Erythroblast (primary cell): ENCODE measurements at regions not wholly inside any gene's neighbourhood (a gene's known extent, or its start where the extent isn't known, plus 50 kb on each side); places are given as distances from the start of the nearest gene placed in this dataset.

ENCODE experiments used
- DNase-seq, 2 experiments: peaks; one replicate each; lab custom pipeline; 2025; lab: John Stamatoyannopoulos, UW
- GATA1 ChIP-seq: IDR thresholded peaks from 2 replicates; pipeline ENCODE4 v1.6.1; 2011; ENCODE audit warnings: low read depth, mild to moderate bottlenecking, control low read depth, low read length, moderate library complexity
- POLR2A ChIP-seq: IDR thresholded peaks from 2 replicates; pipeline ENCODE4 v1.6.1; 2011; ENCODE audit warnings: mild to moderate bottlenecking, low read length

- TF ChIP-seq POLR2A, result no peak
- TF ChIP-seq GATA1, result no peak
- DNase-seq, result no peak
Measured at GRCh38 chr13:107713314-107713713, 502.0 kb downstream of the LIG4 start.

- no peak for TF ChIP-seq GATA1
- no peak for TF ChIP-seq POLR2A
Measured at GRCh38 chr13:107712145-107712860, 503.0 kb downstream of the LIG4 start.

DNA sequence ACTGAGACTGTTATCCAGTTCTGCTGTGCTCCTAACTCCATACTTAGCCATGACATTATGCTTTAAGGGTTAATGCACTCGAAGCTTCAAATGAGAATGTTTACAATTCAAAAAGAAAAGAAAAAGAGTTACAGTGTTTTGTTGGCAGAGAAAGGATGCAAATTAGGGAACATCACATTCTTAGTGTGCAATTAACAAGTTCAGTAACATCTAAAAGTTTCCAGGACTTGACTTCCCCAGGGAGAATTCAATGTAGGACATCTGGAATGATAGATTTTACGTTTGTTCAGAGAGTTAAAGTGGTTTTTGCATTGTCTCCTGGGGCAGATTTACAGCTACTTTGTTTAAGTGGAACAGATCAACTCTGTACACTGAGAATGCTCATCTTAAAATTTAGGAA, 525.2 kb downstream of the LIG4 start:
- DNase-seq, result no peak
- TF ChIP-seq GATA1, result no peak

More at GRCh38 chr13:107712145-107712860, 503.0 kb downstream of the LIG4 start:
- no peak for DNase-seq

- TF ChIP-seq POLR2A (no peak), GATA1 (no peak)
- no peak for DNase-seq
Measured at GRCh38 chr13:107685876-107686275, 529.5 kb downstream of the LIG4 start.

- no peak for DNase-seq
- TF ChIP-seq GATA1 (no peak), POLR2A (no peak)
Measured at GRCh38 chr13:107681600-107681999, 533.7 kb downstream of the LIG4 start.

DNA sequence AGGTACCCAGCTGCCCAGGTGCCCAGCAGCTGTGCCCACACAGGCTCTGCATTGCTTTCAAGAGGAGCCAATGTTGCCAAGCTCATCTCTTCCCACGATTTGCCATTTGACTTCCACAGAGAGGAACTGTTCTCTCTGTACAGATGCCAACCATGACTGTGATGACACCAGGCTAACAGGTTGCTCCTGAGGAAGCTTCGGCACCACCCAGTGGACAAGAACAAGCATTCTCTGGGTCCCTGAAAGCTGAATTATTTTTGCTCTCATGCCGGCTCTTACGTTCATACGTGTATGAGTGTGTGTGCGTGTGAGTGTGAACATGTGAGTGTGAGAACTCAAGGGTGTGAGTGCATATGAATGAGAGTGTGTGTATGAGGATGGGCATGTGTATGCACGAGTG, 535.2 kb downstream of the LIG4 start:
- DNase-seq, result no peak
- TF ChIP-seq POLR2A (no peak), GATA1 (no peak)

DNA sequence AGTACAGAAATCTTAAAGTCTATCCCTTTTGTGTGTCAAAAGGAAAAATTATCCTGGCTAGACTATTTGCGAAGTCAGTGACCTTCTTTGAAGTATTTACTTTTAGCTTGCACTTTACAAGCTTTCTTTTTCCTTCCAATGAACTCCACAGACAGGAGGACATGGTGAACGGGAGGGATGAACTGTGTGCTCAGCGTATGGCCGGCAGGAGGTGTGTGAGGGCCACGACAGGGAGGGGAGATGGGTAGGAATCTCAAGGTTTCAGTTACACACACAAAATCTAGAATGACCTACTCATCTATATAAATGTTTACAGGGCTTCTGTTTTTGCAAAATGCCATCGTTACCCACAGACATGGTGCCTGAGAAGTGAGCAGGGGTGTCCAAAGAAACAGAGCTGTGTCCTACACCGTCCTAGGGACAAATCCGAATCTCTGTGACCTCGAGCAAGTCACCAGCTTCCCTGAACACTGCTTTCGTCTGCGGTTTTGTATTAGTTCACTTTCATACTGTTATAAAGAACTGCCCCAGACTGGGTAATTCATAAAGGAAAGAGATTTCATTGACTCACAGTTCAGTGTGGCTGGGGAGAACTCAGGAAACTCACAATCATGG, 537.2 kb downstream of the LIG4 start:
- no peak for DNase-seq

GRCh38 chr13:107675847-107676550, 539.3 kb downstream of the LIG4 start:
- TF ChIP-seq GATA1, result no peak
- no peak for TF ChIP-seq POLR2A
- no peak for DNase-seq

More for the DNA sequence above, 537.2 kb downstream of the LIG4 start:
- TF ChIP-seq POLR2A (no peak), GATA1 (no peak)

DNA sequence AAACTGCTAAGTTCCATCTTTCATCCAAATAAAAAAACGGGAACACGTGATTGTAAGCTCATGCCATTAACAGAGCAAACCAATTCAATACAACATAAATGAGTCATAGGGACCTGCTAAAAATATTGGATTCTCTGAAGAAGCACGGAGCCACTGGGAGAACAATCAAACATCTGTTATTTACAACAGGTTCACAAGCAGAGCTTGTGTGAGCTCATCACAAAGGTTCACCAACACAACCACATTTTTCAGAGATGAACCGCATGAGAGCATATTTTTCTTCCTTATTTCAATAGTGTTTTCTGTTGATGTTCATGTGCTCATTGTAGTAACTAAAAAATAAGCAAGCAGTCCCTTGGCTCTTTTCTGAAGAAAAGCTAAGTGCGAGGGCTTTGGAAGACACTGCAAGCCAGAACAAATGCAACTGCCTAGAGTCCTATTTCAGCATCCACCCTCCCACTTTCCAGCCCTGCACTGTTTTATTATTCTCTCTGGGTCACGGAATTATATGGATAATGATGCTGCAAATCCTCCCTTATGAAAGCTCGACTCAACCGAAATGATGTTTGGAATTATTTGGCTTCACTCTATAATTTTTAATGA, 545.8 kb downstream of the LIG4 start:
- DNase-seq, result no peak
- TF ChIP-seq POLR2A (no peak), GATA1 (no peak)

GRCh38 chr13:107665926-107666458, 549.3 kb downstream of the LIG4 start:
- DNase-seq, result no peak
- no peak for TF ChIP-seq GATA1
- no peak for TF ChIP-seq POLR2A

GRCh38 chr13:107650081-107650701, 565.1 kb downstream of the LIG4 start:
- TF ChIP-seq POLR2A (no peak), GATA1 (no peak)
- DNase-seq, result peak; percentile 44 to 69

- TF ChIP-seq GATA1 (no peak), POLR2A (no peak)
- DNase-seq, result no peak
Measured at GRCh38 chr13:107649079-107649478, 566.3 kb downstream of the LIG4 start.

- TF ChIP-seq GATA1 (no peak), POLR2A (no peak)
- DNase-seq, result no peak
Measured at GRCh38 chr13:107644136-107644535, 571.2 kb downstream of the LIG4 start.
